ENCODE measurements at regions not wholly inside any gene's neighbourhood (a gene's known extent, or its start where the extent isn't known, plus 50 kb on each side); places are given as distances from the start of the nearest gene placed in this dataset.
A peak's percentile ranks its signal among the peaks of the same experiment; 100 is the strongest.

GRCh38 chr12:74957231-74957630 lies 252.4 kb downstream of the KCNC2 start:
- H3K36me3 ChIP-seq: no peaks in the 10 kb centered on the region
- no peak for FAIRE-seq
- no peak overlapping the region for H3K4me3 ChIP-seq
- H3K9me3 ChIP-seq: no peaks in the 10 kb centered on the region
- TF ChIP-seq, protein P1, sequence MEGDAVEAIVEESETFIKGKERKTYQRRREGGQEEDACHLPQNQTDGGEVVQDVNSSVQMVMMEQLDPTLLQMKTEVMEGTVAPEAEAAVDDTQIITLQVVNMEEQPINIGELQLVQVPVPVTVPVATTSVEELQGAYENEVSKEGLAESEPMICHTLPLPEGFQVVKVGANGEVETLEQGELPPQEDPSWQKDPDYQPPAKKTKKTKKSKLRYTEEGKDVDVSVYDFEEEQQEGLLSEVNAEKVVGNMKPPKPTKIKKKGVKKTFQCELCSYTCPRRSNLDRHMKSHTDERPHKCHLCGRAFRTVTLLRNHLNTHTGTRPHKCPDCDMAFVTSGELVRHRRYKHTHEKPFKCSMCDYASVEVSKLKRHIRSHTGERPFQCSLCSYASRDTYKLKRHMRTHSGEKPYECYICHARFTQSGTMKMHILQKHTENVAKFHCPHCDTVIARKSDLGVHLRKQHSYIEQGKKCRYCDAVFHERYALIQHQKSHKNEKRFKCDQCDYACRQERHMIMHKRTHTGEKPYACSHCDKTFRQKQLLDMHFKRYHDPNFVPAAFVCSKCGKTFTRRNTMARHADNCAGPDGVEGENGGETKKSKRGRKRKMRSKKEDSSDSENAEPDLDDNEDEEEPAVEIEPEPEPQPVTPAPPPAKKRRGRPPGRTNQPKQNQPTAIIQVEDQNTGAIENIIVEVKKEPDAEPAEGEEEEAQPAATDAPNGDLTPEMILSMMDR (IDR thresholded peaks at IDR 0.05): no peak
- ATAC-seq: peak in 1 of 4 donors; percentile 55
- 72 to 75% methylated on average over 3 of the region's 3 CpGs for WGBS, 2 donors
- H3K4me1 ChIP-seq: no peaks in the 10 kb centered on the region
- H3K27ac ChIP-seq: no peak overlapping the region
- intact Hi-C loops (cut with DNase I): no loop called here
- no peaks in the 10 kb centered on the region for H3K27me3 ChIP-seq
- DNase-seq: no peak

- FAIRE-seq (no peak), ATAC-seq (no peak)
- intact Hi-C loops (cut with DNase I): no loop called here
These were observed 252.0 kb downstream of the KCNC2 start for GRCh38 chr12:74957634-74958033.

DNA sequence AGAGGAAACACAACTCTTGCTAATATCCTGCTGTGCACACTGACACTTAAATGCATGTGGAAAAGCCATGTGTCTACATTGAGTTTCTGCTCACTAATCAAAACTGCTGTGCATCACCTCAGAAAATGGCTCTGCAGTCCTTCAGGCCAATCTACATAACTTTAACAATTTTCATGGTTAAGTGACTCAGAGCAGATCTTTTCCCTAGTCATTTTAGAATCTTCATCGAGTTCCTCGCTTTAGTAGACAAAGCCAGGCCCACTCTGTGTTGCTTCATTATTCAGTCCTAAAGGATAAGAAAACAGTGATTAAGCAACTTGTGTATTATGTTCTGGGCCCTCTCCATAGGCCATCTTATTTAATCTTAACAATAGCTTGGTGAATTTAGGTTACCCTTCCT lies 250.0 kb downstream of the KCNC2 start:
- ATAC-seq: no peak
- no peaks in the 10 kb centered on the region for H3K9me3 ChIP-seq
- peaks cover 0 to 8% (median 0%) of the 10 kb centered on the region in 3 donors for H3K4me1 ChIP-seq
- H3K36me3 ChIP-seq: no peaks in the 10 kb centered on the region
- 87 to 94% methylated on average over 2 of the region's 2 CpGs for WGBS, 2 donors
- TF ChIP-seq, protein P1 (IDR thresholded peaks at IDR 0.05): no peak
- H3K4me3 ChIP-seq: no peak overlapping the region
- intact Hi-C loops (cut with DNase I): no loop called here
- H3K27ac ChIP-seq: no peak overlapping the region
- no peak for FAIRE-seq
- DNase-seq: no peak
- no peaks in the 10 kb centered on the region for H3K27me3 ChIP-seq

More at GRCh38 chr12:74957634-74958033, 252.0 kb downstream of the KCNC2 start:
- Histone ChIP-seq H3K4me3 (no peak overlapping the region), H3K27ac (no peak overlapping the region), H3K27me3 (no peaks in the 10 kb centered on the region), H3K36me3 (no peaks in the 10 kb centered on the region), H3K9me3 (no peaks in the 10 kb centered on the region), H3K4me1 (no peaks in the 10 kb centered on the region)
- DNase-seq: no peak
- TF ChIP-seq, protein P1 (IDR thresholded peaks at IDR 0.05): no peak

DNA sequence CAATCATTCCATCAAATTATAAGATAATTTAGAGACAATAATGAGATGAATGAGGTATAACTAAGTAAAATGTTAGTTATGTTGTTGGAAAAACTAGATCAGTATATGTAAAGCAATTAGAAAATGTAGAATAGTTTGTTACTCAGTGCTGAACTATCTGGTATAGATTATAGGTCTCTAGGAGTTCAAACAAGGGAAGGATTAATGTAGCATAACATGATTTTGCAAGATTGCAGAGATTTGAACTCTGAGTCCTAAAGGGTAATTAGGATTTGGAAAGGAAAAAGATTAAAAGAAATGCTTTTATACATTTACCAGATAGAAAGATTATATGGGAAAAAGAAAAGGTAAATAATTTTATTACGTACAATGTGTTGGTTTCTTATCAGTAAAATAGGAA lies 246.3 kb downstream of the KCNC2 start:
- peak overlapping the region in 2 of 4 donors; percentile 70 to 78 for H3K27ac ChIP-seq
- 24 to 29% methylated on average over 1 of the region's 1 CpG for WGBS, 2 donors

GRCh38 chr12:74963867-74964331 lies 245.7 kb downstream of the KCNC2 start:
- ATAC-seq: peak; percentile 78 to 96 (median 93)
- H3K27ac ChIP-seq: peak overlapping the region in 2 of 4 donors; percentile 70 to 78
- DNase-seq: no peak
- peaks cover 0 to 8% (median 0%) of the 10 kb centered on the region in 3 donors for H3K4me1 ChIP-seq
- no peaks in the 10 kb centered on the region for H3K9me3 ChIP-seq
- H3K36me3 ChIP-seq: no peaks in the 10 kb centered on the region
- intact Hi-C loops (cut with DNase I): no loop called here
- 30 to 35% methylated on average over 5 of the region's 5 CpGs for WGBS, 2 donors
- no peak for FAIRE-seq
- no peak overlapping the region for H3K4me3 ChIP-seq
- no peaks in the 10 kb centered on the region for H3K27me3 ChIP-seq
- TF ChIP-seq, protein P1 (IDR thresholded peaks at IDR 0.05): no peak

More for the DNA sequence above, 246.3 kb downstream of the KCNC2 start:
- TF ChIP-seq, protein P1 (IDR thresholded peaks at IDR 0.05): no peak
- DNase-seq (no peak), FAIRE-seq (peak; percentile 60), ATAC-seq (peak in 2 of 4 donors; percentile 15 to 37)
- peaks cover 0 to 8% (median 0%) of the 10 kb centered on the region in 3 donors for H3K4me1 ChIP-seq
- intact Hi-C loops (cut with DNase I): no loop called here
- H3K36me3 ChIP-seq: no peaks in the 10 kb centered on the region
- no peaks in the 10 kb centered on the region for H3K9me3 ChIP-seq
- H3K4me3 ChIP-seq: no peak overlapping the region
- no peaks in the 10 kb centered on the region for H3K27me3 ChIP-seq
